ENCODE measurements at regions not wholly inside any gene's neighbourhood (a gene's known extent, or its start where the extent isn't known, plus 50 kb on each side); places are given as distances from the start of the nearest gene placed in this dataset.
A peak's percentile ranks its signal among the peaks of the same experiment; 100 is the strongest.
"Not testable (repeated sequence)": the region's sequence is repeated elsewhere in the genome, so short reads cannot be mapped to it uniquely, and the experiment has no call there.

- H3K4me3 ChIP-seq (ENCODE audit: low read length) = no peak overlapping the region
- no peak for DNase-seq (ENCODE audit: low read depth, low spot score)
Measured at GRCh38 chr9:85173967-85174366, 504.4 kb downstream of the NTRK2 start.

GRCh38 chr9:85172001-85172978 lies 502.8 kb downstream of the NTRK2 start:
- H3K4me3 ChIP-seq (ENCODE audit: low read length) = no peak overlapping the region
- DNase-seq (ENCODE audit: low read depth, low spot score) = peak; percentile 17

GRCh38 chr9:85171163-85171562 lies 501.6 kb downstream of the NTRK2 start:
- no peak overlapping the region for H3K4me3 ChIP-seq (ENCODE audit: low read length)
- no peak for DNase-seq (ENCODE audit: low read depth, low spot score)

- no peak for DNase-seq (ENCODE audit: low read depth, low spot score)
- H3K4me3 ChIP-seq (ENCODE audit: low read length) = no peak overlapping the region
Measured at GRCh38 chr9:85168412-85168811, 498.9 kb downstream of the NTRK2 start.

GRCh38 chr9:85167146-85167545 lies 497.6 kb downstream of the NTRK2 start:
- H3K4me3 ChIP-seq (ENCODE audit: low read length) = no peak overlapping the region
- no peak for DNase-seq (ENCODE audit: low read depth, low spot score)

- DNase-seq (ENCODE audit: low read depth, low spot score) = no peak
- no peak overlapping the region for H3K4me3 ChIP-seq (ENCODE audit: low read length)
Measured at GRCh38 chr9:85163825-85164224, 494.3 kb downstream of the NTRK2 start.

- DNase-seq (ENCODE audit: low read depth, low spot score) = no peak
Measured at GRCh38 chr9:85163415-85163814, 493.9 kb downstream of the NTRK2 start.

GRCh38 chr9:85162822-85163221 lies 493.3 kb downstream of the NTRK2 start:
- no peak overlapping the region for H3K4me3 ChIP-seq (ENCODE audit: low read length)
- no peak for DNase-seq (ENCODE audit: low read depth, low spot score)

More at GRCh38 chr9:85163415-85163814, 493.9 kb downstream of the NTRK2 start:
- no peak overlapping the region for H3K4me3 ChIP-seq (ENCODE audit: low read length)

- not testable (repeated sequence) for DNase-seq (ENCODE audit: low read depth, low spot score); H3K4me3 ChIP-seq (ENCODE audit: low read length)
Measured at GRCh38 chr9:85160944-85161343, 491.4 kb downstream of the NTRK2 start.

- H3K4me3 ChIP-seq (ENCODE audit: low read length) = no peak overlapping the region
- no peak for DNase-seq (ENCODE audit: low read depth, low spot score)
Measured at GRCh38 chr9:85158512-85158911, 489.0 kb downstream of the NTRK2 start.

GRCh38 chr9:85157772-85158171 lies 488.2 kb downstream of the NTRK2 start:
- no peak for DNase-seq (ENCODE audit: low read depth, low spot score)
- H3K4me3 ChIP-seq (ENCODE audit: low read length) = no peak overlapping the region

GRCh38 chr9:85156652-85157051 lies 487.1 kb downstream of the NTRK2 start:
- no peak for DNase-seq (ENCODE audit: low read depth, low spot score)
- no peak overlapping the region for H3K4me3 ChIP-seq (ENCODE audit: low read length)

- DNase-seq (ENCODE audit: low read depth, low spot score) = no peak
- no peak overlapping the region for H3K4me3 ChIP-seq (ENCODE audit: low read length)
Measured at GRCh38 chr9:85155352-85155751, 485.8 kb downstream of the NTRK2 start.

GRCh38 chr9:85151741-85152140 lies 482.2 kb downstream of the NTRK2 start:
- H3K4me3 ChIP-seq (ENCODE audit: low read length) = no peak overlapping the region
- no peak for DNase-seq (ENCODE audit: low read depth, low spot score)

- no peak overlapping the region for H3K4me3 ChIP-seq (ENCODE audit: low read length)
- no peak for DNase-seq (ENCODE audit: low read depth, low spot score)
Measured at GRCh38 chr9:85151162-85151561, 481.6 kb downstream of the NTRK2 start.

GRCh38 chr9:85147046-85147640 lies 477.6 kb downstream of the NTRK2 start:
- no peak for DNase-seq (ENCODE audit: low read depth, low spot score)
- H3K4me3 ChIP-seq (ENCODE audit: low read length) = no peak overlapping the region

- no peak overlapping the region for H3K4me3 ChIP-seq (ENCODE audit: low read length)
- peak; percentile 15 for DNase-seq (ENCODE audit: low read depth, low spot score)
Measured at GRCh38 chr9:85142968-85143367, 473.4 kb downstream of the NTRK2 start.

GRCh38 chr9:85142496-85142911 lies 473.0 kb downstream of the NTRK2 start:
- no peak for DNase-seq (ENCODE audit: low read depth, low spot score)
- no peak overlapping the region for H3K4me3 ChIP-seq (ENCODE audit: low read length)

GRCh38 chr9:85137696-85138095 lies 468.2 kb downstream of the NTRK2 start:
- H3K4me3 ChIP-seq (ENCODE audit: low read length) = no peak overlapping the region
- DNase-seq (ENCODE audit: low read depth, low spot score) = no peak

GRCh38 chr9:85136987-85137386 lies 467.5 kb downstream of the NTRK2 start:
- no peak overlapping the region for H3K4me3 ChIP-seq (ENCODE audit: low read length)
- no peak for DNase-seq (ENCODE audit: low read depth, low spot score)
